ENCODE measurements at regions not wholly inside any gene's neighbourhood (a gene's known extent, or its start where the extent isn't known, plus 50 kb on each side); places are given as distances from the start of the nearest gene placed in this dataset.
A peak's percentile ranks its signal among the peaks of the same experiment; 100 is the strongest.
"Not testable (repeated sequence)": the region's sequence is repeated elsewhere in the genome, so short reads cannot be mapped to it uniquely, and the experiment has no call there.

DNA sequence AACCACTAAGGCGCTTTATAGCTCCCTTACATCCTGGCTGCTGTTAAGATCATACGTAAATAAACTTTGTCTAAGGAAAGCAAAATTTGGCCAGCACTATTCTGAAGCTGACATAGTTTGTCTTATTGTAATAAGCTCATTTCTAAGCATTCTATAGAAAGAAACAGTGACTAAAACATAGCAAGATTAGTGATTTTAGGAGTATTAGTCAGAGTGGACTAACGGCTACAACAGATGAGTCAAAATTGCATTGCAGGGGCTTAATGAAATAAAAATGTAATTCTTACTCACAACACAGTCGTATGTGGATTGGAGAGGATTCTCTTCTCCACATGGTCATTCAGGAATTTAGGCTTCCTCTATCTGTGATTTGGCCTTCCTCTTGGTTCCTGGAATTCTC, 347.6 kb downstream of the GADD45G start:
- TF ChIP-seq CTCF (IDR thresholded peaks at IDR 0.05; ENCODE audit: low read depth, low read length), result no peak
- Histone ChIP-seq H3K27me3 (no peaks in the 10 kb centered on the region), H3K4me3 (ENCODE audit: low read depth, low read length) (no peak overlapping the region), H3K9me3 (no peaks in the 10 kb centered on the region), H3K4me1 (no peaks in the 10 kb centered on the region), H3K36me3 (no peaks in the 10 kb centered on the region)
- DNase-seq, result no peak

DNA sequence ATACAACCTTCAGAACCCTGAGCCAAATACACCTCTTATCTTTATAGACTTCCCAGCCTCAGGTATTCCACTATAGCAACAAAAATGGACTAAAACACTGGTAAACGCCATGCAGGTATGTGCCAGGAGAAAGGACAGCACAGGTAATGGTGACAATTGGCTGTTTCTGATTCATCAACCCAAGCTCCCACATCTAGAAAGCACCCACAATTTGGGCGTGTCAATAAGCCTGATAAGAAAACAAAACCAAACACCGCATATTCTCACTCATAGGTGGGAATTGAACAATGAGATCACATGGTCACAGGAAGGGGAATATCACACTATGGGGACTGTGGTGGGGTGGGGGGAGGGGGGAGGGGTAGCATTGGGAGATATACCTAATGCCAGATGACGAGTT, 348.5 kb downstream of the GADD45G start:
- H3K9me3 ChIP-seq; H3K27me3 ChIP-seq; H3K4me3 ChIP-seq (ENCODE audit: low read depth, low read length); H3K4me1 ChIP-seq; DNase-seq; H3K36me3 ChIP-seq: not testable (repeated sequence)

DNA sequence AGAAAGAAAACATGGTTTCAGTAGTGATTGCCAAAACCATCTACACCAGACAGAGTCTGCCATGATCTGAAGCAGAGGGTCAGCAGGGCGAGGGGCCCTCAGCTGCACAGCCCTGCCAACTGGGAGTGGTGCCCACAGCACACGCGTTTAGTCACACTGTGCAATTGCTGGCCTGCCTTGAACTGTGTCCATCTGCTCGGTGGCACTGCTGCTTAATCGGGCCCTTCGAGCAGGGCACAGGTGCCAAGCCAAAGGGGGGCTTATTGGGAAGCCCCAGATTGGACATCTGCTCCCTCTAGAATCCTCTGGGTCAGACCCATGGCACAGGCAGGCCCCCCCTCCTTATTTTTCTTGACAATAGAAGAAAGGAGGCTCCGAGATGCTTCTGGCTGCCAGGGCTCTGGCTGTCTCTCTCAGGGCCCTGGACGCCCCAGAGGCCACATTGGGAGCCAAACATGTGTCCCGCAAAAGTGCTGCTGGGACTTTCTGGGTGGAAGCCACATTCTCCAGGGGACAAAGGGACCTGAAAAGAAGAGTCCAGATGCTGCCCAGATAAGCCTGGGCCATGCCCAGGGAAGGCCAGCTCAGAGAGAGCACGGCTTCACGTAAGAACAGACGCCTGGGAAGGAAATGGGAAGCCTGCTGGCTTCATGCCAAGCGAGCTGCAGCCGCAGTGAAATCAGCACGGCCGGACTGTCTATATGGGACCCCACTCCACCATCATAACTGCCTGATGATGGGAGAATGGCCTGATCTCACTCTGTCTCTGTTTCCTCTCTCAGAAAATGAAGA, 349.2 kb downstream of the GADD45G start:
- no peak overlapping the region for H3K4me3 ChIP-seq (ENCODE audit: low read depth, low read length)
- peak; percentile 61 for DNase-seq
- TF ChIP-seq CTCF (IDR thresholded peaks at IDR 0.05; ENCODE audit: low read depth, low read length), result no peak
- no peaks in the 10 kb centered on the region for H3K36me3 ChIP-seq
- H3K27me3 ChIP-seq, result no peaks in the 10 kb centered on the region
- H3K9me3 ChIP-seq, result no peaks in the 10 kb centered on the region
- H3K4me1 ChIP-seq, result no peaks in the 10 kb centered on the region

- TF ChIP-seq CTCF (IDR thresholded peaks at IDR 0.05; ENCODE audit: low read depth, low read length), result no peak
- Histone ChIP-seq H3K4me1 (no peaks in the 10 kb centered on the region), H3K36me3 (no peaks in the 10 kb centered on the region), H3K4me3 (ENCODE audit: low read depth, low read length) (no peak overlapping the region), H3K27me3 (no peaks in the 10 kb centered on the region), H3K9me3 (no peaks in the 10 kb centered on the region)
- DNase-seq, result no peak
Observed at GRCh38 chr9:89955144-89955543, 350.3 kb downstream of the GADD45G start.

DNA sequence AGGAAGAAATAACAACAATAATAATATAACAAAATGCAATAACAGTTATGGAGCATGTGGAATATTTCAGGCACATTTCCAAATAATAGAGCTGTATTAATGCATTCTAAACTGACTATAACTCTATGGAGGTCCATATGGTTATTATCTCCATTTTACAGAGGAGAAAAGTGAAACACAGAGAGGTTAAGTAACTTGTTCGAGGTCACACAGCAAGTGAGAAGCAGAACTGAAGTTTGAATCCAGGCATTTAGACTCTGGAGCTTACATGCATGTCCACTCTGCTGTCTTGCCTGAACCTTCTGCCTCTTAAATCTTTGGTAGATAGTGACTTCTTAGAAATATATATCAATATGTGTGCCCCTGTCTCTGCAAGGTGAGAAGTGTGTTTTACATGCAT, 350.8 kb downstream of the GADD45G start:
- no peak for DNase-seq
- Histone ChIP-seq H3K36me3 (no peaks in the 10 kb centered on the region), H3K4me1 (no peaks in the 10 kb centered on the region), H3K4me3 (ENCODE audit: low read depth, low read length) (no peak overlapping the region), H3K27me3 (no peaks in the 10 kb centered on the region), H3K9me3 (no peaks in the 10 kb centered on the region)
- TF ChIP-seq CTCF (IDR thresholded peaks at IDR 0.05; ENCODE audit: low read depth, low read length), result no peak

GRCh38 chr9:89956331-89956730, 351.5 kb downstream of the GADD45G start:
- no peak for TF ChIP-seq CTCF (IDR thresholded peaks at IDR 0.05; ENCODE audit: low read depth, low read length)
- no peak for DNase-seq

More at GRCh38 chr9:89956331-89956730, 351.5 kb downstream of the GADD45G start:
- H3K4me1 ChIP-seq, result no peaks in the 10 kb centered on the region
- H3K27me3 ChIP-seq, result no peaks in the 10 kb centered on the region
- H3K36me3 ChIP-seq, result no peaks in the 10 kb centered on the region
- no peaks in the 10 kb centered on the region for H3K9me3 ChIP-seq
- no peak overlapping the region for H3K4me3 ChIP-seq (ENCODE audit: low read depth, low read length)
